Keratinocyte (primary cell): ENCODE measurements at regions not wholly inside any gene's neighbourhood (a gene's known extent, or its start where the extent isn't known, plus 50 kb on each side); places are given as distances from the start of the nearest gene placed in this dataset.

Source experiments
- DNase-seq: peaks from one replicate; pipeline ENCODE4 v3.0.0-alpha.2; 2011; ENCODE audit warnings: low read depth, missing footprints, low spot score
- FAIRE-seq: peaks from 2 replicates; lab custom pipeline; 2011; peaks lifted over from hg19 to GRCh38; lab: Jason Lieb, UNC
- H2AFZ ChIP-seq: 2 replicates; pipeline ENCODE4 v1.6.0; 2012; ENCODE audit warnings: low read length, control low read depth, inconsistent platforms; ENCODE audit not compliant: control insufficient read depth
- H3K27ac ChIP-seq: 2 replicates; pipeline ENCODE4 v1.5.1; 2011; ENCODE audit warnings: low read length; ENCODE audit not compliant: control insufficient read depth, insufficient read depth
- H3K27me3 ChIP-seq: 3 replicates; pipeline ENCODE4 v1.6.0; 2011; ENCODE audit warnings: low read length; ENCODE audit not compliant: control insufficient read depth, insufficient read depth; ENCODE audit errors: extremely low read depth
- H3K36me3 ChIP-seq, 2 experiments: 2 replicates in 1 of 2; 3 replicates in 1 of 2; pipeline ENCODE4 v1.5.1; 2011; ENCODE audit warnings: low read length in 2 of 2, mild to moderate bottlenecking in 1 of 2; ENCODE audit not compliant: control insufficient read depth in 2 of 2, insufficient read depth in 2 of 2; ENCODE audit errors: extremely low read depth in 1 of 2
- H3K4me1 ChIP-seq: 3 replicates; pipeline ENCODE4 v1.5.1; 2011; ENCODE audit warnings: low read length; ENCODE audit not compliant: control insufficient read depth, insufficient read depth; ENCODE audit errors: extremely low read depth
- H3K4me2 ChIP-seq: 3 replicates; pipeline ENCODE4 v1.6.0; 2011; ENCODE audit warnings: low read depth, low read length; ENCODE audit not compliant: control insufficient read depth, insufficient read depth; ENCODE audit errors: extremely low read depth
- H3K4me3 ChIP-seq, 3 experiments: fragments of 200-600 bp in 1 of 3; sonication (generic) in 1 of 3; 2 replicates in 2 of 3; 3 replicates in 1 of 3; pipeline ENCODE4 v1.5.1; 2011 to 2016; ENCODE audit warnings: low read length in 3 of 3, mild to moderate bottlenecking in 3 of 3, control low read depth in 2 of 3, inconsistent platforms in 1 of 3, low read depth in 1 of 3, mixed read lengths in 1 of 3, mixed run types in 1 of 3, moderate library complexity in 1 of 3; ENCODE audit not compliant: control insufficient read depth in 2 of 3, insufficient read depth in 2 of 3; ENCODE audit errors: extremely low read depth in 1 of 3
- H3K79me2 ChIP-seq: 2 replicates; pipeline ENCODE4 v1.6.0; 2012; ENCODE audit warnings: low read length; ENCODE audit not compliant: control insufficient read depth, insufficient read depth
- H3K9ac ChIP-seq: 3 replicates; pipeline ENCODE4 v1.6.0; 2011; ENCODE audit warnings: low read length; ENCODE audit not compliant: control insufficient read depth, insufficient read depth; ENCODE audit errors: extremely low read depth
- H3K9me1 ChIP-seq: 3 replicates; pipeline ENCODE4 v1.6.0; 2011; ENCODE audit warnings: low read length; ENCODE audit not compliant: control insufficient read depth, insufficient read depth; ENCODE audit errors: extremely low read depth
- H3K9me3 ChIP-seq: 2 replicates; pipeline ENCODE4 v1.5.1; 2012; ENCODE audit warnings: low read depth, low read length; ENCODE audit not compliant: control insufficient read depth
- H4K20me1 ChIP-seq: 3 replicates; pipeline ENCODE4 v1.6.0; 2011; ENCODE audit warnings: low read length; ENCODE audit not compliant: control insufficient read depth, insufficient read depth; ENCODE audit errors: extremely low read depth
- CTCF ChIP-seq, 3 experiments: IDR thresholded peaks in 1 of 3; conservative IDR thresholded peaks in 1 of 3; optimal IDR thresholded peaks in 1 of 3; 2 replicates in 2 of 3; 3 replicates in 1 of 3; pipeline versions ENCODE3 to v1.5.1; 2011; ENCODE audit warnings: low read length in 3 of 3, mild to moderate bottlenecking in 3 of 3, moderate library complexity in 2 of 3, control low read depth in 1 of 3, inconsistent platforms in 1 of 3; ENCODE audit not compliant: insufficient read depth in 2 of 3; ENCODE audit errors: extremely low read depth in 1 of 3
- EZH2 ChIP-seq: IDR thresholded peaks from one replicate; pipeline ENCODE4 v1.6.1; 2012; ENCODE audit warnings: inconsistent platforms, mild to moderate bottlenecking, low read length, moderate library complexity
- dilution Hi-C: fragments of 300-500 bp; cut with MboI; formaldehyde crosslinking; loops from one replicate; pipeline ENCODE4 v1.7.0; 2020; ENCODE audit warnings: low sequenced_read_pairs; ENCODE audit not compliant: extremely low pct_ligation_motif_present

GRCh38 chr5:86143837-86144236 is 473.9 kb upstream of the COX7C start:
- H4K20me1 ChIP-seq, result no peaks in the 10 kb centered on the region
- dilution Hi-C loops, result no loop called here
- TF ChIP-seq EZH2 (no peak), CTCF (optimal IDR thresholded peaks at IDR 0.05 in 1 of 3, IDR thresholded peaks at IDR 0.05 in 1 of 3, conservative IDR thresholded peaks at IDR 0.05 in 1 of 3; ENCODE audit: extremely low read depth in 1 of 3, insufficient read depth in 2 of 3, low read length in 3 of 3) (no peak)
- H3K27me3 ChIP-seq, result no peaks in the 10 kb centered on the region
- H3K27ac ChIP-seq, result no peak overlapping the region
- FAIRE-seq (no peak), DNase-seq (no peak)
- H3K79me2 ChIP-seq, result no peaks in the 10 kb centered on the region
- H3K4me1 ChIP-seq, result no peaks in the 10 kb centered on the region
- H3K4me3 ChIP-seq, result no peak overlapping the region
- no peak overlapping the region for H2AFZ ChIP-seq
- H3K9me3 ChIP-seq, result peaks cover 2% of the 10 kb centered on the region
- H3K4me2 ChIP-seq, result no peak overlapping the region
- H3K9me1 ChIP-seq, result no peaks in the 10 kb centered on the region
- no peak overlapping the region for H3K9ac ChIP-seq
- H3K36me3 ChIP-seq, result no peaks in the 10 kb centered on the region

GRCh38 chr5:86152988-86153560 is 464.7 kb upstream of the COX7C start:
- Histone ChIP-seq H3K4me1 (no peaks in the 10 kb centered on the region), H3K4me3 (no peak overlapping the region), H3K9me1 (no peaks in the 10 kb centered on the region), H3K27me3 (no peaks in the 10 kb centered on the region), H4K20me1 (no peaks in the 10 kb centered on the region), H3K4me2 (no peak overlapping the region), H2AFZ (no peak overlapping the region), H3K27ac (no peak overlapping the region), H3K9ac (no peak overlapping the region), H3K9me3 (peaks cover 2% of the 10 kb centered on the region), H3K79me2 (no peaks in the 10 kb centered on the region), H3K36me3 (no peaks in the 10 kb centered on the region)
- dilution Hi-C loops, result no loop called here
- TF ChIP-seq CTCF (optimal IDR thresholded peaks at IDR 0.05 in 1 of 3, IDR thresholded peaks at IDR 0.05 in 1 of 3, conservative IDR thresholded peaks at IDR 0.05 in 1 of 3; ENCODE audit: extremely low read depth in 1 of 3, insufficient read depth in 2 of 3, low read length in 3 of 3), result no peak
- TF ChIP-seq EZH2, result no peak
- DNase-seq (no peak), FAIRE-seq (no peak)
